ENCODE measurements at regions not wholly inside any gene's neighbourhood (a gene's known extent, or its start where the extent isn't known, plus 50 kb on each side); places are given as distances from the start of the nearest gene placed in this dataset.
A peak's percentile ranks its signal among the peaks of the same experiment; 100 is the strongest.

DNA sequence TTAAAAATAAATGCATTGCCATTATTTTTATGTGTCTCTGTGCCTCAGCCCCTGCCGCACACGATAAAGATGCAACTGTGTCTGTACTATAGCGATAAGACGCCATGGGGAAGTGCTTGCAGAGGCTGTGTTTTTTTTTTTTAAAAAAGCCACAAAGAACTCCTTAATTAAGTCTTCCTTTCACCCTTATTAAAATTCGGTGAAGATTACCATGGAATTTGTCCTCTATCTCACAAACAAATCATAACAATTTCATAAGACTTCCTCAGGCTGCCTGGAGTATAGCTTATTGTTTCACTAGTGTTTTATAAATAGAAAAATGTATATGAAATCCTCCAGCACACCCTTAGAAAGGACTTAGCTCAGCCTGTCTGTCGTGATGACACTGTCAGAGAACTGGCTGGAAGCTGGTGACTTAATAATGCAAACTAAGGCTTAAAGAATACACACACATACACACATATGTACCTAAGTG lies 374.8 kb upstream of the SLCO3A1 start (continued):
- TF ChIP-seq, protein P1, sequence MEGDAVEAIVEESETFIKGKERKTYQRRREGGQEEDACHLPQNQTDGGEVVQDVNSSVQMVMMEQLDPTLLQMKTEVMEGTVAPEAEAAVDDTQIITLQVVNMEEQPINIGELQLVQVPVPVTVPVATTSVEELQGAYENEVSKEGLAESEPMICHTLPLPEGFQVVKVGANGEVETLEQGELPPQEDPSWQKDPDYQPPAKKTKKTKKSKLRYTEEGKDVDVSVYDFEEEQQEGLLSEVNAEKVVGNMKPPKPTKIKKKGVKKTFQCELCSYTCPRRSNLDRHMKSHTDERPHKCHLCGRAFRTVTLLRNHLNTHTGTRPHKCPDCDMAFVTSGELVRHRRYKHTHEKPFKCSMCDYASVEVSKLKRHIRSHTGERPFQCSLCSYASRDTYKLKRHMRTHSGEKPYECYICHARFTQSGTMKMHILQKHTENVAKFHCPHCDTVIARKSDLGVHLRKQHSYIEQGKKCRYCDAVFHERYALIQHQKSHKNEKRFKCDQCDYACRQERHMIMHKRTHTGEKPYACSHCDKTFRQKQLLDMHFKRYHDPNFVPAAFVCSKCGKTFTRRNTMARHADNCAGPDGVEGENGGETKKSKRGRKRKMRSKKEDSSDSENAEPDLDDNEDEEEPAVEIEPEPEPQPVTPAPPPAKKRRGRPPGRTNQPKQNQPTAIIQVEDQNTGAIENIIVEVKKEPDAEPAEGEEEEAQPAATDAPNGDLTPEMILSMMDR (IDR thresholded peaks at IDR 0.05 in 2 of 3, conservative IDR thresholded peaks at IDR 0.05 in 1 of 3; ENCODE audit: insufficient read depth in 2 of 3, low read depth in 1 of 3, low read length in 3 of 3) = no peak
- TF ChIP-seq, protein P2, sequence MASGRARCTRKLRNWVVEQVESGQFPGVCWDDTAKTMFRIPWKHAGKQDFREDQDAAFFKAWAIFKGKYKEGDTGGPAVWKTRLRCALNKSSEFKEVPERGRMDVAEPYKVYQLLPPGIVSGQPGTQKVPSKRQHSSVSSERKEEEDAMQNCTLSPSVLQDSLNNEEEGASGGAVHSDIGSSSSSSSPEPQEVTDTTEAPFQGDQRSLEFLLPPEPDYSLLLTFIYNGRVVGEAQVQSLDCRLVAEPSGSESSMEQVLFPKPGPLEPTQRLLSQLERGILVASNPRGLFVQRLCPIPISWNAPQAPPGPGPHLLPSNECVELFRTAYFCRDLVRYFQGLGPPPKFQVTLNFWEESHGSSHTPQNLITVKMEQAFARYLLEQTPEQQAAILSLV (tag; IDR thresholded peaks at IDR 0.05) = no peak
- TF ChIP-seq, protein P3, sequence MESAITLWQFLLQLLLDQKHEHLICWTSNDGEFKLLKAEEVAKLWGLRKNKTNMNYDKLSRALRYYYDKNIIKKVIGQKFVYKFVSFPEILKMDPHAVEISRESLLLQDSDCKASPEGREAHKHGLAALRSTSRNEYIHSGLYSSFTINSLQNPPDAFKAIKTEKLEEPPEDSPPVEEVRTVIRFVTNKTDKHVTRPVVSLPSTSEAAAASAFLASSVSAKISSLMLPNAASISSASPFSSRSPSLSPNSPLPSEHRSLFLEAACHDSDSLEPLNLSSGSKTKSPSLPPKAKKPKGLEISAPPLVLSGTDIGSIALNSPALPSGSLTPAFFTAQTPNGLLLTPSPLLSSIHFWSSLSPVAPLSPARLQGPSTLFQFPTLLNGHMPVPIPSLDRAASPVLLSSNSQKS (CRISPR knock-in tag; IDR thresholded peaks at IDR 0.05) = no peak
- TF ChIP-seq KAT7 (CRISPR knock-in tag; IDR thresholded peaks at IDR 0.05; ENCODE audit: borderline replicate concordance) (no peak), NONO (IDR thresholded peaks at IDR 0.05; ENCODE audit: low read depth in 2 of 2, low read length in 1 of 2) (no peak), TRIM24 (IDR thresholded peaks at IDR 0.05) (peak; percentile 82 to 83), TRIM28 (IDR thresholded peaks at IDR 0.05) (0 out of 2 replicates have a peak, but pooled peaks have one; percentile 2), TARDBP (IDR thresholded peaks at IDR 0.05) (0 out of 2 replicates have a peak, but pooled peaks have one; percentile 58), HDAC6 (IDR thresholded peaks at IDR 0.05; ENCODE audit: low read depth, low read length) (no peak), ZC3H4 (CRISPR knock-in tag; IDR thresholded peaks at IDR 0.05; ENCODE audit: borderline replicate concordance) (no peak), ZNF764 (CRISPR knock-in tag; IDR thresholded peaks at IDR 0.05; ENCODE audit: low read depth) (no peak), SMARCC2 (IDR thresholded peaks at IDR 0.05; ENCODE audit: low read depth) (peak; percentile 97), ARHGAP35 (IDR thresholded peaks at IDR 0.05; ENCODE audit: partially characterized antibody) (no peak), WHSC1 (IDR thresholded peaks at IDR 0.05; ENCODE audit: low read length) (no peak), PRMT5 (CRISPR knock-in tag; IDR thresholded peaks at IDR 0.05) (no peak), TAF9B (IDR thresholded peaks at IDR 0.05; ENCODE audit: partially characterized antibody) (no peak), PCBP1 (IDR thresholded peaks at IDR 0.05; ENCODE audit: low read depth, low read length, poor library complexity, severe bottlenecking) (no peak), RFX5 (IDR thresholded peaks at IDR 0.05; ENCODE audit: low read depth, low read length) (no peak), SMARCA4 (IDR thresholded peaks at IDR 0.05) (peak; percentile 98), CSDE1 (IDR thresholded peaks at IDR 0.05) (no peak), RBM14 (IDR thresholded peaks at IDR 0.05; ENCODE audit: borderline replicate concordance, insufficient read depth, low read depth, low read length) (no peak)
- TF ChIP-seq, protein P4, sequence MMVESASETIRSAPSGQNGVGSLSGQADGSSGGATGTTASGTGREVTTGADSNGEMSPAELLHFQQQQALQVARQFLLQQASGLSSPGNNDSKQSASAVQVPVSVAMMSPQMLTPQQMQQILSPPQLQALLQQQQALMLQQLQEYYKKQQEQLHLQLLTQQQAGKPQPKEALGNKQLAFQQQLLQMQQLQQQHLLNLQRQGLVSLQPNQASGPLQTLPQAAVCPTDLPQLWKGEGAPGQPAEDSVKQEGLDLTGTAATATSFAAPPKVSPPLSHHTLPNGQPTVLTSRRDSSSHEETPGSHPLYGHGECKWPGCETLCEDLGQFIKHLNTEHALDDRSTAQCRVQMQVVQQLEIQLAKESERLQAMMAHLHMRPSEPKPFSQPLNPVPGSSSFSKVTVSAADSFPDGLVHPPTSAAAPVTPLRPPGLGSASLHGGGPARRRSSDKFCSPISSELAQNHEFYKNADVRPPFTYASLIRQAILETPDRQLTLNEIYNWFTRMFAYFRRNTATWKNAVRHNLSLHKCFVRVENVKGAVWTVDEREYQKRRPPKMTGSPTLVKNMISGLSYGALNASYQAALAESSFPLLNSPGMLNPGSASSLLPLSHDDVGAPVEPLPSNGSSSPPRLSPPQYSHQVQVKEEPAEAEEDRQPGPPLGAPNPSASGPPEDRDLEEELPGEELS (CRISPR knock-in tag; IDR thresholded peaks at IDR 0.05; ENCODE audit: borderline replicate concordance) = no peak
- TF ChIP-seq, protein P5, sequence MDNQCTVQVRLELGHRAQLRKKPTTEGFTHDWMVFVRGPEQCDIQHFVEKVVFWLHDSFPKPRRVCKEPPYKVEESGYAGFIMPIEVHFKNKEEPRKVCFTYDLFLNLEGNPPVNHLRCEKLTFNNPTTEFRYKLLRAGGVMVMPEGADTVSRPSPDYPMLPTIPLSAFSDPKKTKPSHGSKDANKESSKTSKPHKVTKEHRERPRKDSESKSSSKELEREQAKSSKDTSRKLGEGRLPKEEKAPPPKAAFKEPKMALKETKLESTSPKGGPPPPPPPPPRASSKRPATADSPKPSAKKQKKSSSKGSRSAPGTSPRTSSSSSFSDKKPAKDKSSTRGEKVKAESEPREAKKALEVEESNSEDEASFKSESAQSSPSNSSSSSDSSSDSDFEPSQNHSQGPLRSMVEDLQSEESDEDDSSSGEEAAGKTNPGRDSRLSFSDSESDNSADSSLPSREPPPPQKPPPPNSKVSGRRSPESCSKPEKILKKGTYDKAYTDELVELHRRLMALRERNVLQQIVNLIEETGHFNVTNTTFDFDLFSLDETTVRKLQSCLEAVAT (IDR thresholded peaks at IDR 0.05) = no peak
